H9 (cell line): ENCODE measurements at regions not wholly inside any gene's neighbourhood (a gene's known extent, or its start where the extent isn't known, plus 50 kb on each side); places are given as distances from the start of the nearest gene placed in this dataset.

Experiments
- DNase-seq: peaks from one replicate; pipeline ENCODE4 v3.0.0-alpha.2; 2017
- H2AFZ ChIP-seq: one replicate; pipeline ENCODE4 v1.6.1; 2013; ENCODE audit warnings: mild to moderate bottlenecking, low read length, control low read depth, moderate library complexity
- H2AK5ac ChIP-seq: 2 replicates; pipeline ENCODE4 v1.6.1; 2013; ENCODE audit warnings: low read length, control low read depth, mixed read lengths; ENCODE audit not compliant: insufficient read length
- H2BK120ac ChIP-seq: one replicate; pipeline ENCODE4 v1.6.1; 2013; ENCODE audit warnings: low read depth, mild to moderate bottlenecking, low read length, control low read depth, inconsistent platforms; ENCODE audit not compliant: poor library complexity, severe bottlenecking
- H2BK12ac ChIP-seq: 2 replicates; pipeline ENCODE4 v1.6.1; 2013; ENCODE audit warnings: low read length, control low read depth, mixed read lengths, low read depth; ENCODE audit not compliant: insufficient read length
- H2BK15ac ChIP-seq: 2 replicates; pipeline ENCODE4 v1.6.1; 2013; ENCODE audit warnings: low read depth, low read length, control low read depth
- H2BK20ac ChIP-seq: one replicate; pipeline ENCODE4 v1.6.1; 2013; ENCODE audit warnings: low read depth, mild to moderate bottlenecking, low read length, control low read depth, inconsistent platforms; ENCODE audit not compliant: poor library complexity, severe bottlenecking
- H2BK5ac ChIP-seq: 2 replicates; pipeline ENCODE4 v1.6.1; 2013; ENCODE audit warnings: low read length, control low read depth, mixed read lengths; ENCODE audit not compliant: insufficient read length
- H3K14ac ChIP-seq: 2 replicates; pipeline ENCODE4 v1.6.1; 2013; ENCODE audit warnings: low read length, control low read depth; ENCODE audit not compliant: insufficient read depth
- H3K18ac ChIP-seq: 2 replicates; pipeline ENCODE4 v1.6.1; 2013; ENCODE audit warnings: low read depth, mild to moderate bottlenecking, mixed read lengths, low read length, control low read depth; ENCODE audit not compliant: insufficient read length
- H3K23ac ChIP-seq: 2 replicates; pipeline ENCODE4 v1.6.1; 2013; ENCODE audit warnings: low read length, control low read depth, mixed read lengths, low read depth; ENCODE audit not compliant: insufficient read length
- H3K23me2 ChIP-seq: 2 replicates; pipeline ENCODE4 v1.6.1; 2013; ENCODE audit warnings: low read depth, mild to moderate bottlenecking, mixed read lengths, low read length, control low read depth; ENCODE audit not compliant: insufficient read length, poor library complexity, severe bottlenecking
- H3K27ac ChIP-seq: 2 replicates; pipeline ENCODE4 v1.5.1; 2013; ENCODE audit warnings: low read length, control low read depth, mixed read lengths, low read depth; ENCODE audit not compliant: insufficient read length
- H3K27me3 ChIP-seq: 2 replicates; pipeline ENCODE4 v1.6.1; 2013; ENCODE audit warnings: low read length, control low read depth, inconsistent platforms; ENCODE audit not compliant: insufficient read depth
- H3K4ac ChIP-seq: 2 replicates; pipeline ENCODE4 v1.6.1; 2013; ENCODE audit warnings: low read depth, mild to moderate bottlenecking, control low read depth, inconsistent platforms, low read length, moderate library complexity
- H3K4me1 ChIP-seq: 2 replicates; pipeline ENCODE4 v1.6.1; 2013; ENCODE audit warnings: low read length, control low read depth, inconsistent platforms; ENCODE audit not compliant: insufficient read depth
- H3K4me2 ChIP-seq: 2 replicates; pipeline ENCODE4 v1.6.1; 2013; ENCODE audit warnings: low read length, control low read depth, mixed read lengths; ENCODE audit not compliant: insufficient read length, insufficient read depth
- H3K56ac ChIP-seq: 2 replicates; pipeline ENCODE4 v1.6.1; 2013; ENCODE audit warnings: low read depth, mild to moderate bottlenecking, mixed read lengths, low read length, control low read depth; ENCODE audit not compliant: insufficient read length
- H3K79me1 ChIP-seq: 2 replicates; pipeline ENCODE4 v1.6.1; 2013; ENCODE audit warnings: low read depth, mild to moderate bottlenecking, moderate library complexity, low read length, control low read depth, inconsistent platforms; ENCODE audit not compliant: insufficient read depth, poor library complexity, severe bottlenecking
- H3K79me2 ChIP-seq: 2 replicates; pipeline ENCODE4 v1.6.1; 2013; ENCODE audit warnings: low read length, control low read depth, inconsistent platforms; ENCODE audit not compliant: insufficient read depth
- H3K9ac ChIP-seq: 2 replicates; pipeline ENCODE4 v1.6.1; 2013; ENCODE audit warnings: low read length, control low read depth, mixed read lengths; ENCODE audit not compliant: insufficient read length; ENCODE audit errors: extremely low read depth
- H3K9me3 ChIP-seq: one replicate; pipeline ENCODE4 v1.6.1; 2013; ENCODE audit warnings: low read depth, low read length, inconsistent platforms; ENCODE audit not compliant: control insufficient read depth
- H3T11ph ChIP-seq: one replicate; pipeline ENCODE4 v1.6.1; 2013; ENCODE audit warnings: mild to moderate bottlenecking, low read length, control low read depth, inconsistent platforms
- H4K20me1 ChIP-seq: one replicate; pipeline ENCODE4 v1.6.1; 2013; ENCODE audit not compliant: control insufficient read depth, insufficient read length, insufficient read depth
- H4K5ac ChIP-seq: 2 replicates; pipeline ENCODE4 v1.6.1; 2013; ENCODE audit warnings: low read depth, mild to moderate bottlenecking, mixed read lengths, low read length, control low read depth; ENCODE audit not compliant: insufficient read length
- H4K8ac ChIP-seq: replicated peaks from 2 replicates; pipeline ENCODE4 v1.6.1; 2013; ENCODE audit warnings: low read length, control low read depth, mixed read lengths, low read depth; ENCODE audit not compliant: insufficient read length
- H4K91ac ChIP-seq: 2 replicates; pipeline ENCODE4 v1.6.1; 2013; ENCODE audit warnings: low read depth, mild to moderate bottlenecking, moderate library complexity, mixed read lengths, low read length, control low read depth; ENCODE audit not compliant: insufficient read length
- H3K27ac Mint-ChIP-seq, 3 experiments: 2 replicates in 2 of 3; 3 replicates in 1 of 3; pipeline ENCODE4 v1.8.0; 2020 to 2021; ENCODE audit warnings: mixed read lengths in 3 of 3, mild to moderate bottlenecking in 1 of 3, moderate library complexity in 1 of 3
- H3K27me3 Mint-ChIP-seq: 2 replicates; pipeline ENCODE4 v1.8.0; 2021; ENCODE audit warnings: low read depth, mild to moderate bottlenecking, moderate library complexity, mixed read lengths
- H3K36me3 Mint-ChIP-seq, 3 experiments: 2 replicates in 2 of 3; 3 replicates in 1 of 3; pipeline ENCODE4 v1.8.0; 2020 to 2021; ENCODE audit warnings: low read depth in 3 of 3, mixed read lengths in 3 of 3; ENCODE audit not compliant: insufficient read depth in 1 of 3
- H3K4me1 Mint-ChIP-seq, 2 experiments: 2 replicates each; pipeline ENCODE4 v1.8.0; 2020; ENCODE audit warnings: mixed read lengths in 2 of 2
- H3K4me3 Mint-ChIP-seq, 2 experiments: 2 replicates in 1 of 2; 3 replicates in 1 of 2; pipeline ENCODE4 v1.8.0; 2020 to 2021; ENCODE audit warnings: mild to moderate bottlenecking in 2 of 2, mixed read lengths in 2 of 2, moderate library complexity in 1 of 2
- H3K9me3 Mint-ChIP-seq, 2 experiments: 2 replicates in 1 of 2; 3 replicates in 1 of 2; pipeline ENCODE4 v1.8.0; 2020; ENCODE audit warnings: mild to moderate bottlenecking in 2 of 2, mixed read lengths in 2 of 2, moderate library complexity in 1 of 2
- CTCF ChIP-seq: fragments of 200-600 bp; sonication (generic); conservative IDR thresholded peaks from 3 replicates; pipeline ENCODE4 v1.8.0; 2021; ENCODE audit warnings: antibody characterized with exemption, mild to moderate bottlenecking
- WGBS: extraction: QIAGEN DNeasy Blood & Tissue Kit; methylation state at CpG from one replicate; pipeline ENCODE4 v1.1.7; 2013; ENCODE audit warnings: missing lambda C conversion rate, low lambda C conversion rate, mixed read lengths; ENCODE audit not compliant: insufficient read length; ENCODE audit errors: extremely low coverage; 5-methylcytosine and 5-hydroxymethylcytosine counted together

- H2AFZ ChIP-seq = no peak overlapping the region
- no peak overlapping the region for H3K27ac ChIP-seq
- H4K91ac ChIP-seq = no peak overlapping the region
- no peak overlapping the region for H3K4ac ChIP-seq
- DNase-seq = no peak
- H3T11ph ChIP-seq = no peak overlapping the region
- Mint-ChIP-seq H3K27ac (peak overlapping the region in 1 of 3 experiments; percentile 49; a peak in 1 of 7 replicates), H3K9me3 (peaks cover 8% of the 10 kb centered on the region in 2 experiments; a peak in 1 of 5 replicates), H3K27me3 (peaks cover 22% of the 10 kb centered on the region), H3K36me3 (peaks cover 5 to 6% (median 6%) of the 10 kb centered on the region in 3 experiments; a peak in 3 of 7 replicates), H3K4me1 (peaks cover 23 to 24% of the 10 kb centered on the region in 2 experiments), H3K4me3 (no peak overlapping the region; a peak in 1 of 5 replicates)
- no CpG with 5 or more reads among the region's 8 CpGs for WGBS
- no peaks in the 10 kb centered on the region for H3K23me2 ChIP-seq
- no peak overlapping the region for H2AK5ac ChIP-seq
- no peak overlapping the region for H3K56ac ChIP-seq
- H3K4me1 ChIP-seq = no peaks in the 10 kb centered on the region
- no peak overlapping the region for H2BK5ac ChIP-seq
- no peak overlapping the region for H3K4me2 ChIP-seq
- H3K18ac ChIP-seq = no peak overlapping the region
- no peak overlapping the region for H2BK120ac ChIP-seq
- no peaks in the 10 kb centered on the region for H3K79me1 ChIP-seq
- H2BK12ac ChIP-seq = no peak overlapping the region
- H3K14ac ChIP-seq = no peak overlapping the region
- H3K9me3 ChIP-seq = no peaks in the 10 kb centered on the region
- H3K9ac ChIP-seq = no peak overlapping the region
- no peak overlapping the region for H2BK15ac ChIP-seq
- no peaks in the 10 kb centered on the region for H4K20me1 ChIP-seq
- no peak overlapping the region for H4K8ac ChIP-seq
- TF ChIP-seq CTCF = no peak
- H3K23ac ChIP-seq = no peak overlapping the region
- no peak overlapping the region for H2BK20ac ChIP-seq
- H4K5ac ChIP-seq = no peak overlapping the region
- H3K27me3 ChIP-seq = no peaks in the 10 kb centered on the region
- no peaks in the 10 kb centered on the region for H3K79me2 ChIP-seq
Measured at GRCh38 chr17:77617516-77617915, 341.0 kb upstream of the TNRC6C start.
